ENCODE measurements at regions not wholly inside any gene's neighbourhood (a gene's known extent, or its start where the extent isn't known, plus 50 kb on each side); places are given as distances from the start of the nearest gene placed in this dataset.

GRCh38 chr9:87275047-87275725, 222.5 kb upstream of the DAPK1 start:
- no peak for DNase-seq (ENCODE audit: low read depth in 2 of 3, low spot score in 2 of 3)

GRCh38 chr9:87276327-87276841, 221.3 kb upstream of the DAPK1 start:
- DNase-seq (ENCODE audit: low read depth in 2 of 3, low spot score in 2 of 3) = no peak

- no peak for DNase-seq (ENCODE audit: low read depth in 2 of 3, low spot score in 2 of 3)
Observed at GRCh38 chr9:87276851-87277261, 220.8 kb upstream of the DAPK1 start.

- no peak for DNase-seq (ENCODE audit: low read depth in 2 of 3, low spot score in 2 of 3)
Observed at GRCh38 chr9:87277346-87277745, 220.3 kb upstream of the DAPK1 start.

GRCh38 chr9:87278971-87279733, 218.5 kb upstream of the DAPK1 start:
- no peak for DNase-seq (ENCODE audit: low read depth in 2 of 3, low spot score in 2 of 3)

GRCh38 chr9:87280421-87280820, 217.2 kb upstream of the DAPK1 start:
- no peak for DNase-seq (ENCODE audit: low read depth in 2 of 3, low spot score in 2 of 3)

GRCh38 chr9:87282538-87282937, 215.1 kb upstream of the DAPK1 start:
- no peak for DNase-seq (ENCODE audit: low read depth in 2 of 3, low spot score in 2 of 3)

GRCh38 chr9:87283585-87283984, 214.1 kb upstream of the DAPK1 start:
- DNase-seq (ENCODE audit: low read depth in 2 of 3, low spot score in 2 of 3) = no peak

- no peak for DNase-seq (ENCODE audit: low read depth in 2 of 3, low spot score in 2 of 3)
Observed at GRCh38 chr9:87285183-87285850, 212.3 kb upstream of the DAPK1 start.

GRCh38 chr9:87286506-87286905, 211.2 kb upstream of the DAPK1 start:
- DNase-seq (ENCODE audit: low read depth in 2 of 3, low spot score in 2 of 3) = no peak

GRCh38 chr9:87290241-87291052, 207.2 kb upstream of the DAPK1 start:
- DNase-seq (ENCODE audit: low read depth in 2 of 3, low spot score in 2 of 3) = no peak

- no peak for DNase-seq (ENCODE audit: low read depth in 2 of 3, low spot score in 2 of 3)
Observed at GRCh38 chr9:87292449-87293191, 205.0 kb upstream of the DAPK1 start.

- no peak for DNase-seq (ENCODE audit: low read depth in 2 of 3, low spot score in 2 of 3)
Observed at GRCh38 chr9:87294126-87294525, 203.5 kb upstream of the DAPK1 start.

- DNase-seq (ENCODE audit: low read depth in 2 of 3, low spot score in 2 of 3) = no peak
Observed at GRCh38 chr9:87300915-87301314, 196.8 kb upstream of the DAPK1 start.

- no peak for DNase-seq (ENCODE audit: low read depth in 2 of 3, low spot score in 2 of 3)
Observed at GRCh38 chr9:87301371-87301770, 196.3 kb upstream of the DAPK1 start.

- DNase-seq (ENCODE audit: low read depth in 2 of 3, low spot score in 2 of 3) = no peak
Observed at GRCh38 chr9:87305151-87305550, 192.5 kb upstream of the DAPK1 start.

- no peak for DNase-seq (ENCODE audit: low read depth in 2 of 3, low spot score in 2 of 3)
Observed at GRCh38 chr9:87306006-87306405, 191.7 kb upstream of the DAPK1 start.

- DNase-seq (ENCODE audit: low read depth in 2 of 3, low spot score in 2 of 3) = no peak
Observed at GRCh38 chr9:87307848-87308247, 189.8 kb upstream of the DAPK1 start.

- no peak for DNase-seq (ENCODE audit: low read depth in 2 of 3, low spot score in 2 of 3)
Observed at GRCh38 chr9:87309236-87309635, 188.4 kb upstream of the DAPK1 start.

All from hematopoietic multipotent progenitor cell (in vitro differentiated cells).